HTR-8/SVneo (cell line): ENCODE measurements at regions not wholly inside any gene's neighbourhood (a gene's known extent, or its start where the extent isn't known, plus 50 kb on each side); places are given as distances from the start of the nearest gene placed in this dataset.

Experiments used
- DNase-seq: peaks from one replicate; pipeline ENCODE4 v3.0.0; 2011; ENCODE audit warnings: low spot score, mixed read lengths; ENCODE audit not compliant: insufficient read length
- FAIRE-seq: peaks from 2 replicates; lab custom pipeline; 2011; peaks lifted over from hg19 to GRCh38; lab: Jason Lieb, UNC

- FAIRE-seq = no peak
- DNase-seq = no peak
These were observed 221.8 kb upstream of the FAM83B start for GRCh38 chr6:54624779-54625178.

GRCh38 chr6:54629131-54629530 is 217.4 kb upstream of the FAM83B start:
- FAIRE-seq (no peak), DNase-seq (no peak)

GRCh38 chr6:54632984-54633565 is 213.5 kb upstream of the FAM83B start:
- FAIRE-seq = no peak

DNA sequence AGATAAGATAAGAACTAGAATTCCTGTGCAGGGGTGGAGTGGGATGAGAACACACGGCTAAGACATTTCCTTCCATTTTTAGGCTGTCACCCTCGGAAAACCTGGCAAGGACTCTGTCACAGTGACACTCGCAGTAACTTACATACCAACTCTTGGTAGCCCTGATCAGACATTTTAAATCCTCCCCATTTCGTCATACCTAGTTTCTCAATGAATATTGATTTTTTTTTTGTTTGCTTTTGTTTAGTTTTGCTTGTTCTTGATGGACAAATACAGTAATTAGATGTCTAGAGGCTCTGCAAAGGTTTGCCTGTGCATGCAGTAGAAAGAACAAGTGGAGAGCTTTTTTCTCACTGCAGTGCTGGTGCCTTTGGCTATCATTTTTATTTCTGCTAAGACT is 213.0 kb upstream of the FAM83B start:
- DNase-seq = no peak
- FAIRE-seq = no peak

More at GRCh38 chr6:54632984-54633565, 213.5 kb upstream of the FAM83B start:
- no peak for DNase-seq

DNA sequence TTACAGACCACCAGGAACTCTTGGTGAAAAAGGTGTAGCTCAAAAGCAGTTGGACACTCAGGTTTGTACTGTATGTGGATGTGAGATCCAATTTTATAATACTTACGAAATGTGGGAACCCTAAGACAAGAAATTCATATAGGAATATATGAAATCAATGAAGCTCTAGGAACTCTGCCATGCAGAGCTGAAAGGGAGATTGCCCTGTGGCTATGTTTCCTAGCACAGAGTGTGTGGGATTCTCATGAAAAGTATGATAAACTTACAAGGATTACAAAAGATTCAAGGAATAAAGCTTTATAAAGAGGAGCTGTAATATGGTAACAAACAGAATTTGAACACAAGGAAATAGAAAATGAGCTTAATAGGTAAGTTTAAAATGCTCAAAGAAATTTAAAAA is 205.7 kb upstream of the FAM83B start:
- no peak for FAIRE-seq
- no peak for DNase-seq

- DNase-seq (no peak), FAIRE-seq (no peak)
These were observed 200.3 kb upstream of the FAM83B start for GRCh38 chr6:54646069-54646950.

GRCh38 chr6:54646951-54647664 is 199.5 kb upstream of the FAM83B start:
- DNase-seq (no peak), FAIRE-seq (no peak)

- FAIRE-seq (no peak), DNase-seq (no peak)
These were observed 192.2 kb upstream of the FAM83B start for GRCh38 chr6:54654381-54654780.

- FAIRE-seq (no peak), DNase-seq (no peak)
These were observed 191.4 kb upstream of the FAM83B start for GRCh38 chr6:54655162-54655561.

GRCh38 chr6:54665278-54665677 is 181.3 kb upstream of the FAM83B start:
- FAIRE-seq (no peak), DNase-seq (no peak)

DNA sequence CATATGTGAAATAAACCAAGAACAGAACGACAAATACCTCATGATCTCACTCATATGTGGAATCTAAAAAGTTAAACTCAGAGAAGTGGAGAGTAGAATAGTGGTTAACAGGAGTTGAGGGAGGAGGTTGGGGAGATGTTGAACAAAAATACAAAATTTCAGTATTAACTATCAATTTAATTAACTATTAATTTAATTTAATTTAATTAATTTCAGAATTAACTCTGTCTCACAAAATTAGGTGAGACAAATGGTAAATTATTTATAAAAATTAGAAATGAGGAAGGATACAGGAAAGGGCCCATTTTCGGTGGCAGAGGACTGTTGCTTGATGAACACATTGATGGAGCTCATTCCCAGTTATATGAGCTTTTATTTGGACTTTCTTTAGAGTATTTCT is 166.0 kb upstream of the FAM83B start:
- no peak for DNase-seq
- no peak for FAIRE-seq

DNA sequence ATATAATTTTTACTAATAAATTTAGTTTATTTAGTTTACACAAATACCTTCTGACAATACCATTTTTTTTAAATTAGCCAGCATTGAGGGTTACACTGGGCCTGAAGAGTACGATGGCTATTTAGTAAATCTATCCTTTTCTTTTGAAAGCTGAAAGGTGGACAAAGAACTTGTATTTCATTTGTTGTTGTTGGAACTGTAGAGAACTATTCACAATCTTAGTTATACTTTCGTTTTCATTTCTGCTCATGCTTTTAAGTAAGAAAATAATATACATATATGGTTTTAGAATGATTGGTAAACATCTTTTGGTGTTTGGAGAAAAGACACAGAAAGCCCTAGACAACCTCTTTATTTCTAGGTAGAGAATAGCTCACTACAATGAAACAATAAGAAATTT is 165.3 kb upstream of the FAM83B start:
- FAIRE-seq = no peak

DNA sequence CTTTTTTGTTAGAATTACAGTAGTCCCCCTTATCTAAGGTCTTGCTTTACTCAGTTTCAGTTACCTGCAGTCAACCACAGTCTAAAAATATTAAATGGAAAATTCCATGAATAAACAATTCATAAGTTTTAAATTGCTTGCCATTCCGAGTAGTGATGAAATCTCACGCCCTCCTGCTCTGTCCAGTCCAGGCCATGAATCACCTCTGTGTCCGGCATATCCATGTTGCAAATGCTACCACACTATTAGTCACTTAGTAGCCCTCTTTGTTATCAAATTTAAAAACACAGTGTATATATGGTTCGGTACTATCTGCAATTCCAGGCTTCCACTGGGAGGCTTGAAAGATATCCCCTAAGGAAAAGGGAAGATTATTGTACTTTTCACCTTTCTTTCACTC is 164.6 kb upstream of the FAM83B start:
- DNase-seq (peak; percentile 29), FAIRE-seq (no peak)

More for the DNA sequence above, 165.3 kb upstream of the FAM83B start:
- DNase-seq = no peak

DNA sequence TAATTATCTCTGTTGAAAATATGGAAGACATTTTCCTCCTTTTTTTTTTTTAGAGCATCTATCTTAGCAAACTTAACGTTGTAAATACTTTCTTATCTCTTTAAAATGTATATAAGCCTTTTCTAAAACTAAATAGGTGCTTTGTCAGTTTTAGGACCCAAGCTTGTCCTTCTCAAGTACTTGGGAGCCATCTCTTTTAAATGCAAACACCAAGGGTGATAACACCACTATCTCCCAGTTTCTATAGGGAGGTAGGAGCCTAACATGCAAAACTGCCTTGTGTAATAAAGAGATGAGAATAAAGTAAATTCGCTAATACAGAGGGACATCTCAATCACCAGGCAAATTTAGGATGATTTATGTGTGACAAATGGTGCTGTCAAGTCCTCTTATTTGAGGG is 157.0 kb upstream of the FAM83B start:
- FAIRE-seq (no peak), DNase-seq (no peak)

DNA sequence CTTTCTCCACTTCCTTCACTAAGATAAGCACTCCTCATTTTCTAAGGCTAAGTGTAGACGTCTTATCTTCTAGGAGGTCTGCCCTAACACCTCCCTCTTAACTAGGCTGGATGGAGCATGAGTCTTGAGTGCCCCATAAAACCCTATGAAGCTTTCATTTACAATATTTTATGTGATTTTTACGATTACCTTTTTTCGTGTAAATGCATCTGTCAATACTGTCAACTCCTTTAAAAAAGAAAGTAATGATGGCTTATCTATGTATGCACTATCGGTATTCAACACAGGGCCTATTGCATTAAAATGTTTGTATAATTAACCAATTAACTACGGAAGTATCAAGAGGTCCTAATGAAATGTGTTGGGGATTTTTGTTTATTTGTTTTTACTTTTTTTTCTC is 156.0 kb upstream of the FAM83B start:
- FAIRE-seq = no peak
- DNase-seq = no peak

DNA sequence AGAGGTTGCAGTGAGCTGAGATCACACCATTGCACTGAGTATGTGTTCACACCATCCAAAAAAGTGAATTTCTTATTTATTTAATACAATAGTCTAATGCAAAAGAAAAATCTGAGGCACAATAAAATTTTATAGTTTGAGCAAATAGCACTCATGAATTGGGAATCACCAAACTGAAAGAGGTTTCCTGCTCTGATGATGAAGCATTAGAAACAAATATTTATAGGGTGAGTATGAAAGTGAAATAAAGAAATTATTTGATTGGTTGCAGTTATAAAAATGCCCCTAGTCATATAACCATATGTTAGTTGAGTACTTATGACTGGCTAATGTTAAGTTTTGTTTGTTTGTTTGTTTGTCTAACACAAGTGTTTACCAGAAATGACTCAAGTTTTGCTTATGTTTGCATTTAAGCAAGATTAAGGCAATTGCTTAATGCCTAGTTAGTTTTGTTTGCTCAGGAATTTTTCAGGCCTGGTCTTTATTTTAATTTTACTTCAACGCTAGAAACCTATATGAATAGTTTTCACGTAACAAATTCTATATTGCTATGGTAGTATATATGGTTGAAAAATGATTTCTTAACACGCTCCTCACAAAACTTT is 151.5 kb upstream of the FAM83B start:
- FAIRE-seq = no peak
- no peak for DNase-seq

GRCh38 chr6:54695815-54696214 is 150.8 kb upstream of the FAM83B start:
- no peak for DNase-seq
- FAIRE-seq = no peak

GRCh38 chr6:54697424-54697823 is 149.1 kb upstream of the FAM83B start:
- DNase-seq (no peak), FAIRE-seq (no peak)

GRCh38 chr6:54698974-54699373 is 147.6 kb upstream of the FAM83B start:
- DNase-seq (no peak), FAIRE-seq (no peak)

- DNase-seq = no peak
- FAIRE-seq = no peak
These were observed 146.4 kb upstream of the FAM83B start for GRCh38 chr6:54700158-54700557.

DNA sequence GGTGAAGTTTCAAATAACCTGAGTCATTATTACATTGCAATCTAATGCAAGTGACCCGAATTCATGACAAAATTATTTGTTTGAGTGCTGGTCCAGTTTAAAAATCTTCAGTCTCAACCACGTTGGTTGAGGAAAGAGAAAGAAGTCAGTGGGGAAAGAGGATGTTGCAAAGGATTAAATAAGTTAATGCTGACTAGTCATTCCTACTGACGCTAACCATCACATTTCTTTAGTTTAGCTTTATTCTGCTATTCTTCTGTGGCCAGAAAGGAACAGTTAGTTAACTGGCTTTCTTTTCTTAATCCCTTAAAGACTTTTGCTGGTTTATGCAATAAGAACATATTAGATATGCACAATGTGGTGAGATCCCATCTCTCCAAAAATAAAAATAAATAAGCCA is 143.8 kb upstream of the FAM83B start:
- DNase-seq = no peak
- no peak for FAIRE-seq
